PFSK-1 (cell line): ENCODE measurements at regions not wholly inside any gene's neighbourhood (a gene's known extent, or its start where the extent isn't known, plus 50 kb on each side); places are given as distances from the start of the nearest gene placed in this dataset.

Experiments used
- POLR2AphosphoS5 ChIP-seq: IDR thresholded peaks from 2 replicates; pipeline ENCODE4 v1.6.1; 2012; ENCODE audit warnings: low read depth, mild to moderate bottlenecking, control low read depth, low read length, moderate library complexity
- REST ChIP-seq, 2 experiments: IDR thresholded peaks; 2 replicates each; pipeline versions ENCODE4 v1.6.1 to v1.8.0; 2011 to 2012; ENCODE audit warnings: low read depth in 2 of 2, low read length in 2 of 2, control low read depth in 1 of 2, inconsistent platforms in 1 of 2, mild to moderate bottlenecking in 1 of 2, moderate library complexity in 1 of 2; ENCODE audit not compliant: insufficient read depth in 1 of 2
- SIN3A ChIP-seq: IDR thresholded peaks from 2 replicates; pipeline ENCODE4 v1.6.1; 2012; ENCODE audit warnings: mild to moderate bottlenecking, low read length, moderate library complexity, borderline replicate concordance; ENCODE audit not compliant: insufficient read depth
- TAF1 ChIP-seq: IDR thresholded peaks from 2 replicates; pipeline ENCODE4 v1.6.1; 2012; ENCODE audit warnings: low read length, control low read depth, borderline replicate concordance; ENCODE audit not compliant: insufficient read depth

GRCh38 chr7:7127773-7128172, 54.6 kb upstream of the C1GALT1 start:
- TF ChIP-seq TAF1 (no peak), POLR2AphosphoS5 (no peak), REST (IDR thresholded peaks at IDR 0.05; ENCODE audit: insufficient read depth in 1 of 2, low read depth in 2 of 2, low read length in 2 of 2) (no peak), SIN3A (no peak)
